ENCODE measurements at regions not wholly inside any gene's neighbourhood (a gene's known extent, or its start where the extent isn't known, plus 50 kb on each side); places are given as distances from the start of the nearest gene placed in this dataset.

DNA sequence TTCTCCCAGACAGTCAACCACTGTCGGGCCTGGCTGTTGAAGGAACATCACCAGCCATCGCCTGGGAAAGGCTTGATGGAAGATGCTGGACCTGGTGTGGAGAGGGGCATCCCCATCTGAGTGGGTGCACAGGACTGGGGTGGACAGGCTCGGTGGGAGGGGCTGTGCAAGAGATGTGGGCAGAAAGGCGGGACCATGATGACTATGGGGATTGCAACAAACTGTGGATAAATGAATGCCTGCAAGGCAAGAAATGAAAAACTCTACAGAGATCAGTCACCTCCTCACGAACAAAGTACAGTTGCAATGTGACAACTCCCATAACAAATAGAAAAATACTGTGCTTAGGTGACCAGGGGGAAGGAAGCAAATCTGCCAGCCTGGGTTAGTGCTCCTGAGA, 171.9 kb upstream of the GPR12 start:
- DNase-seq (ENCODE audit: low spot score): no peak

DNA sequence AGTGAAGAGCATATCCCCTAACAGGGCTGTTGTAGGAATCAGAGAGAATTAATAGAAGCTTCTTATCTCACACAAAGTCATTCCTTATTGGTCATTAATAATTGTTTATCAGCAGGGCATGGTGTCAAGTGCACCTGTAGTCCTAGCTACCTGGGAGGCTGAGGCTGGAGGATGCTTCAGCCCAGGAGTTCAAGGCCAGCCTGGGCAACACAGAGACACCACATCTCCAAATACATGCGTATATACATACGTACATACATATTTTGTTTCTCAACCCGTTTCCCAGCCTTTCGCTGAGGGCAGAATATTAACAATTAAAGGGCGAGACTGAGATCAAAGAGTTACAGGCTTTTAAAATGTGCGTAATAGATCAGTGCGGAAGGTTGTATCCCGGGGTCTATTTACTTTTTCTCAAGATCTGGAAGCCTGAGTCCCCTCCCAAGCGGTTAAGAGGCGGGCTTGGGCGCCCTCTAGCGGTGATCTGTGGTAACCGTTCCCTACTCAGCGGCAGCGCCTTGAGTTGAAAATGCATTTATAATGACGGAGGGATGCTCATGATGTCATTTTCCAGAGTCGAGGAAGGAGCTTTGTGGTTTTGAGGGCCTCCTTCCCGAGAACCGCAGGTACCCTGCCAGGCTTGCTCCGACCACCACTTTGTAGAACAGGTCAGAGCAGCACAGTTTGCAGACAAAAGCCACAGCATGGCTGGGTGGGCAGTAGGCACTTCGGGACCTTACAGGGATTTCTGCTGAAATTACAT, 169.6 kb upstream of the GPR12 start:
- peak; percentile 50 for DNase-seq (ENCODE audit: low spot score)

DNA sequence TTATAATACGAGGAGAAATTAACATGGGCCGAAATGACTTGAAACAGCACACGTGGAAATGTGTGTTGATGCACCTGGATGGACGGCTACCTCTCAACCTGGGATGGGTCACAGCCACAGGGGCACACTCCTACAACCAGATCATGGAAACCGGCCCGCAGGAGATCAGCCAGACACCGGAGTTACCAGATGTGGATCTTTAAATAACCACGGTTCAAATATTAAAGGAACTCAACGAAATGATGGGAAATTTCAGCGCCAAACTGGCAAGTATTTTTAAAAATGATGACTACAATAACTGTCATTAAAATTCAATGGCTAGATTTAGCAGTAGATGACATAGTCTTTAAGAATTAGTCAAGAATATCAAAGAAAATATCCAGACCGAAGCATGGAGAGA, 166.9 kb upstream of the GPR12 start:
- no peak for DNase-seq (ENCODE audit: low spot score)

DNA sequence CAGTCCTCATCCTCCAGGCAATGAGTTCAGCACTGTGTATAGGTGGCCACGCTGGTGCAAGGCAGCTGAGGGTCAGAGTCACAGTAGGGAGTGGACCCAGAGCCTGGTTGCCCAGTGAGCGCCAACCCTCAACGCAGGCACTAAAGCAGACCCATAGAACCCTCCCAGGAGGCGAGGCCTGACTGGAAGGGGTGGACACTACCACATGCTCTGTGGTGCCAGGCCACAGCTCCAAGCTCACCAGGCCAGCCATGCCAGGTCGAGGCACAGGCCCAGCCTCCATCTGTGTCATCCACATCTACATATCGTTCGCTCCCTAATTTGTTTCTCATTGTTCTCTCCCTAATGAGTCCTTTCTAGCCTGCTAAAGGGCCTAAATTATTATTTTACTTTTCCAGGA, 165.8 kb upstream of the GPR12 start:
- DNase-seq (ENCODE audit: low spot score): no peak

DNA sequence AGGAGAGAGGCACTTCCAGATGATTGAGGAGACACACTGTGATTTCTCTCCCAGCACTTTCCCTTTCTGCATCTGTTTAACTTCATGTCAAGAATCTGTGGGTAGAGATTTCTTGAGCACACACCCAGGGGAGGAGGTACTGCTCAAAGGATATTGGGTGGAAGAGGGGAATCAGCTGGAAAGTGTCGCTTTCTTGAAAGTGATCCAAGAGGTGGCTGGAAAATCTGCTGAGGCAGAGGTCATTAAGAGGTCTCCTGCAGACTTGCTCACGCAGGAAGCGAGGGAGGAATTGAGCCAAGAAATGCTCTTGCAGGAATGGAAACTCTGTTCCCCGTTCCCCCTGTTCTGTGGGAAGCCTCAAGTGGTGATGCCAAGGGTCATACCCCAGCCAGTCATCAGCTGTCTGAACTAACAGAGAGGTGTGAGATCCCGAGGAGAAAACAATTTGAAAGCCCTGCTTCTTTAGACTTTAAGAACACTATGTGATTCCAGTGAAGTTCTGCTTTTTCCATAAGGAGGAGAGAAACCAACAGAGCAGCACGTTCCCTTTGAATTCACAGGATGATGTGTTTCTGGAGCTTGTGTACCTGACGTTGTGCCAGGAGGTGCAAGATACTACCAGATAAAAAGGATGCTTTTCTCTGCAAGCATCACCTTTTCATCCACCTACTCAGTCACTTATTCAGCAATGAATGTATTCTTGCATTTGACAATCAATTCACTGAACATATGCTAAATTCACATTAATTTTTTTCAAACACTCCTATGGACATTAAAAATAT, 163.4 kb upstream of the GPR12 start:
- DNase-seq (ENCODE audit: low spot score): no peak

DNA sequence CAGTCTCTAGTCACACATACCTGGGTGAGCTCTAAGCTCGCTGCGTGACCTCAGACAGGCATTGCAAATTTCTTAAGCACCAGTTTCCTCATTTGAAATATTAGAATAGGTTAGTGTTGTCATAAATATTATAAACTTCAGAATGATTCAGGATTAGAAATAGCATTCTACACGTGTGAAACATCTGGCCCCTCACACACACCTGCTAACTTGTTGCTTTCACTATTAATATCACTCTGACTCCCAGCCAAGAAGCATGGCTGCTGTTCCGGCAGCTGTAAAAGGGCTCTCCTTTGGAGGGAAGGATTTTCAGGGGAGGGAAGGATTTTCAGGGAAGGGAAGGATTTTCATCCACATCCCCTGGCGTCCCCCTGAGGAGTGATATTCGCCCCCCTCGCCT, 161.3 kb upstream of the GPR12 start:
- no peak for DNase-seq (ENCODE audit: low spot score)

DNA sequence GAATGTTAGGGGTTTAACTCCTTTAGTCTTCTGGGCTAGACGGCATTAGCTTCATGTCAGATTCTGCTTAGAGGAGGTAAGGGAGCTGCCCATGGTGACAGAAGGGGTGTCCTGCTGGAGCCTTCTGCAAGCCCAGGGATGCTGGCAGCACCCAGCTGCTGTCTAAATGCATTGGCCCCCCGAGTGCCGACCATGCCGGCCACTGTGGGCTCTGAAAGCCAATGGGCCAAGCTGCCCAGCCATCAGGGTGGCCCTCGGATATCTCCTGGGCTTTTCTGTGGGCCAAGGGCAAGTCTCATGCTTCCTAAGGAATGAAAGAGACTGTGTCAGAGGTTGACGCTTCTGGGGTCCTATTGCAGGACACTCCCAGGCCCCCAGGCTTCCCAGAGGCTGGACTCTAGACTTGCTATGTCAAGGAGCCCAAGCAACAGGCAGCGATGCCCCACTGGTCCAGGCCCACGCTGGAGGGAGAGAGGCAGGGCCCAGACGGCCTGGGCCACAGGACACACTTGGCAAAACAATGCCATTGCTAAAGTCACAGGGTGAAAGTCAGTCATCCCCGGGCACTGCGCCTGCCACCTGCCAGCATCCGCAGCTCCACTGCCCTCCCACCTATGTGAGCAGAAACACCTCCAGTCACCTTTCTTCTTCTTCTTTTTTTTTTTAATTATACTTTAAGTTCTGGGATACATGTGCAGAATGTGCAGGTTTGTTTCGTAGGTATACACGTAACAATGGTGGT, 160.2 kb upstream of the GPR12 start:
- no peak for DNase-seq (ENCODE audit: low spot score)

DNA sequence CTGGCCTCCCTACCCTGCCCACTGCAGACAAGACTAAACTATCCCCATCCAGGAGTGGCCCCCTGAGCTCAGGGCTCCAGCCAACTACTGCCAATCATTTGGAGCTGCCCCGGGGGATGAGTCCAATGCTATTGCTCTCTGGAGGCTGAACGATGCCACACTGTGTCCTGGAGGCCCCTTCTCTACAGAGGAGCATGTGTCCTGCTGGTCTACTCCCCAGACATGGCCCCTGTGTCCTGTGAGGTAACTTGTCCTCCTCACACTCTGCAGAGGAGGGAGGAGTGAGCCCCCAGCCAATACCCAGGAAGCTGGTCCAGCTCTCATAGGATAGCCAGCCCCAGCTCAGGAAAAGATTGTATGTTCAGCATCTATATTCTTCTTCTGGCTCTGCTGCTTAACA, 159.1 kb upstream of the GPR12 start:
- DNase-seq (ENCODE audit: low spot score): no peak

DNA sequence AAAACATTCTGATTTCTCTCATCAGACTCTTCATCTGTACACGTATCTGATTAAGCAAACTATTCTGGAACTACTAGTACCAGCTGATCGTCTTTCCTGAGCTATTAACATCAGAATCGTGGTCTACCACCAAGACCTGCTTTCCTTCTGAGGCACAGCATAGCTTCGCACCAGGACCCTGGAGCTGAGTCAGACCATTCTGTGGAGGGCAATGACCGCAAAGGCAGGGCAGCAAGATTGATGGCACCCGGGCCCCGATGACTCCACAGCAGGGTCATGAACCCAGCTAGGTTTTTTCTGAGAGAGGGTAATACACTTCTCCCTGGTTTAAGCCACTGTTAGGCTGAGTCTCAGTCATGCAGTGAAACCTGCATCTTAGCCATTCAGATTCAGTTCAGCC, 158.7 kb upstream of the GPR12 start:
- no peak for DNase-seq (ENCODE audit: low spot score)

DNA sequence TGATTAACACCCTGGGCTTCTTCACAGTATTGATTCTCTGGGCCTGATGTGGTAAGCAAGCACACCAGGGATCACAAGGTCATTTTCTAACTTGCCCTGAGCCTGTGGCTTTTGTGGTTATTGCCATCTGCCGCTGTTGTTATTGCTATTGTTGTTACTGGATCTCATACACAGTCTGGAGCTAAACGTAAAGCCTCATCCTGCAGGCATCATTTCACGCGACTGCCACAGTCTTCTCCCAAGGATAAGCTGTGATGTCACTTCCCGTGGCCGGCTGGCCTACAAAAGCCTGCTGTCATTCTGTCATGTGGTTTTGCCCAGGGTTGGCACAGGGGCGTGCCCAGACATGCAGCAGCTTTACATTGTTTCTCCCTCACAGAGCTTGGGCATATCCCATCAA, 154.0 kb upstream of the GPR12 start:
- DNase-seq (ENCODE audit: low spot score): peak; percentile 20

DNA sequence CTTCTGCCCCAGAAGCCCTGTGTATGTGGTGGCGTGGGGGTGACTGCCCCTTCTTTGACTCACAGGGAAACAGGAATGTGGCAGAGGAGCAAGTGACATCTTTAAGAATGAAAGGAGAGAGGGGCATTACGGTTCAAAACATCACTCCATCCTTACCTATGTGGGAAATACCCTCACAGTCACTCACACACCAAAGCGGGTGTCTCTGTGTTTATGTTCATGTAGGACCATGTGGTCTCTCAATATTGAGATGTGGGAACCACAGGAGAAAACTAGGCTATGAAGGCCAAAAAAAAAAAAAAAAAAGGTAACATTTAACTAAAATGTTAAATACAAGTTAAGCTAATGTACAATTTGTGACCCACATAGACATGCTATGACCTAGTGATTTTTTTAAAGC, 153.6 kb upstream of the GPR12 start:
- DNase-seq (ENCODE audit: low spot score): no peak

DNA sequence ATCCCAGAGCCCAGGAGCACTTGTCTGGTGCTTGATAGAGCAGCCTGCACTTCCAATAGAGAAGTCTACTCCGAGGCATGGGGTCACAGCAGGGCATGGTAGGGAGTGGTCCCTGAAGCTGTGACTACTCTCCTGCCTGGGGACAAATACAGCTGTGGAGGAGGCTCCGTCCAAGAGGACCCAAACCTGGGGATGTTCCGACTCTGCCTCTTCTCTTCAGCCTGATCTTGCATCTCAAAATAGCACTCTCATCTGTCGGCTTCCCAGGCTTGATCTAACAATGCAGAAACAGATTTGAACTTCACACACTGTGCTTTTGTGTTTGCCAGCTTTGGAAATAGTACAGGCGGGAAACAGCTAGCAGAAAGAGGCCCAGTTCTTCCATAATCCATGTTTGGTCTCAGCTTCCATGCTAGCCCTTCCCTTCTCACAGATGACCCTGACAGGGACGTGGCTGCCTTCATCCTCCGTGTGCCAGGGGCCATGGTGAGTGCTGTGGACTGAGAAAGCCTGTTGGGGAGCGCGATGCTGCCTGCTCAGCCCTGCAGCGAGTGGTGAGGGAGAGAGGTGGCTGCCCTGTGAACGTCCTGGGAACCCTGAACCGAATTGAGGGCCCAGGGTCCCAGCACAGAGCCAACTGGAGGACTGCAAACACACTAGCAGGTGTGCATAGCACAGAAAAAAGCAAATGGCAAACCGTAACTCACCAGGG, 150.3 kb upstream of the GPR12 start:
- no peak for DNase-seq (ENCODE audit: low spot score)

DNA sequence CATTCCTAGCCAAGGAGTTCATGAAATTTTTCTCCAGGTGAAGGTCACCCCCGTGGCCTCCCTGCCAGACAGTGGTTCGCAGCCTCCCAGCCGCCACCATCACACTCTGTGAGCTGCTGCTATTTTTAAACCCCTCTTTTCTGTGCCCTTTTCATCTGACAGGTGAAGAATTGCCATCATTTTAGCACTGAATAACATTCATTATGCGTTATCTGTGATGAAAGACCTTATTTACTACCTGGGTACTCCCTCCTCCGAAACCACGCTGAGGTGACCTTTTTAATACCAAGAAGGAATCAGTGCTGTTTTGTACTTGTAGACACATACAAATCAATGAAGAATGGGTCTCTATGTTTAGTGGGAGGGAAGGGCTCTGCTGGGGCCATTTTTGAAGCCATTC, 148.9 kb upstream of the GPR12 start:
- DNase-seq (ENCODE audit: low spot score): no peak

DNA sequence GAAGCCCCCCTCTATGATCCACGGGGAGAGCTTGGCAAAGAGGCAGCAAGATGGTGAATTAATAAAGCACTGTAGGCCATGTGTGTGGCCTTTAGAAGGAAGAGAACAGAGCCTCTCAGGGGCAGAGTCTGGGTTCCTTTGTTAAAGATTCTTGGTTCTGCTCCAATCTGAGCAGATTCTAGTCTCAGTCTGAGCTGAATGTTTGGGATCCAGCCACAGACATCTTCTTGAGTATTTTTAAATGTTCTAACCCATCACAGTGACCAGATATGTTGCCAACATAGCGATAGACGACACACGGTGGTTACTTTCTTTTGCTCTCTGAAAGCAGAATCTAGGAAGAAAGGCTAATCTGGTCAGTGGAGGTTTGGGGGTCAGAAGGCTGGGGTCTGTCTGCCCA, 147.5 kb upstream of the GPR12 start:
- no peak for DNase-seq (ENCODE audit: low spot score)

DNA sequence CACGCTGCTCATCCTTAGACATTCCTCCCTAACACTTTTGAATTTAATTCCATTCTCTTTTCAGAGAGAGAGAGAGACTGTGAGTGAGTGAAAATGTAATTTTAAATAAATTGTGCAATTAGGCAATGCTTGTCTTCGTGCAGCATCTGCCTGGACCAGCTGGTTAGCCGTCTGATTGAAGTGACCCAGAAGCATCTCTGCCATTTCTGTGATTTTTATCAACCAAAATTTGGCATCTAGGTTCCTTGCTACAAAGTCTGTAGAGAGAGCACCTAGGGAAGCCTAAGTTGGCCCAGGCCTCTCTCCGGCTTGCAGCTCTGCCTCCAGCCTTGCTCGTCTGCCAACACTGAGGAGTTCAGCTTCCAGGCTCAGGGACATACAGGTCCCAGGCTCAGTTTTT, 138.6 kb upstream of the GPR12 start:
- DNase-seq (ENCODE audit: low spot score): no peak

DNA sequence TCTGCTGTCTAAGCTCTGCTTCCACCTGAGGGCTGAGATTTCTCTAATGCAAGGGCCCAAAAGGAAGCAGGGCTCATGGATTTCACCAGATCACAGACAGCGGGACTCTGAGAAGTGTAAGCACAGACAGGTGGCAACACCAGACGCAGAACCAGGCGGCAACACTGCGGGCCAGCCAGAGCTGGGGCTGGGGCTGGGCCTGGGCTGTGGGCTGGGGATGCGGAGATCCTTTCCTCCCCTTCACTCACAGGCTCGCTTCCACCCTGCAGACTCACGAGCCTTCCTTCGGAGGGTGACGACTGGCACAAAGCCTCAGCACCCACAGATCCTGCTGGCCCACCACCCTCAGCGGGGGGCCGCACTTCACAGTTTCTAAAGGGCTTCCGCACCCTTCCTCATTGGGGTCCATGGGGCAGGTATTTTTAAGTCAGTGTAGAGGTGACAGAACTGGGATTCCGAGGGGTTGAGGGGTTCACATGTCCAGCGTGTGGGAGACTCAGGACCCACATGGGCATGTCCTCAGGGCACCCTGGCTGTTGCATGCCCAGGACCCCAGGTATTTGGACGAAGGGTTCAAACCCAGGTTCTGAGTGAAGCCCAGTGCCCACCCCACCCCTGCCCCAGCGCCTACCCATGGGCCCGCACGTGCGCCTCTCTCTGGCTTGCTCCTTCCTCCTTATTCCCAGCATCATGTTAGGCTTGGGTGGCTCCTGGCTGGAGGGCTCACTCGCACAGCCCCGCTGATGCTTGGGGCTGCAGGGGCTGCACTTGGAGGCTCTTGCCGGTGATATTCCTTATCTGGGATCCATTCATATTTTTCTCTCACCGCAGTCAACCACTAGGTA, 137.3 kb upstream of the GPR12 start:
- DNase-seq (ENCODE audit: low spot score): no peak

DNA sequence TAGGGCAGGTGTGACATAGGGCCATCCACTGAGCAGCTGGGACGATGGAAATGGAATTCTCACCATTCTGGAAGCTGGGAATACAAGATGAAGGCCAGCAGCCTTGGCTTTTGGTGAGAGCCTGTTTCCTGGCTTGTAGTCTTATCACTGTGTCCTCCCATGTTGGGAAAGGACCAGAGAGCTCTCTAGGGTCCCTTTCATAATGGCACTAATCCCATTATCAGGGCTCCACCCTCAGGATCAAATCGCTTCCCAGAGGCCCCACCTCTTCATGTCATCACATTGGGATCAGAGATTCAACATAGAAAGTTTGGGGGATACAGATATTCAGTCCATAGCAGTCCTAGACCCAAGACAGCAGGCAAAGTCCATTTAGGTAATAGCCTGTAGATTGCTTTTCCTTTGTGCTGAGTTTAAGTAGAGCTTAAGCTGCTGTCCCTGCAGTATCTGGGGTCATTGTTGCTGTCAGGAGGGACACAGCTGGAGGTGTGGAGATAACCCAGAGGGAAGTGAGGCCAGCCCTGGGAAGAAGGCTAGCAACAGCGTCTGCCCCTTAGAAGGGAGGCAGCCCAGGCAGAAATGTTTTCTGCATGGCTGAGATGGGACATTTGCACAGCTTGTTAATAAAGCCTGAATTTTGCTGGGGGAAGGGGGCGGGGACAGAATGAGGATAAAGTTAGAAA, 136.5 kb upstream of the GPR12 start:
- no peak for DNase-seq (ENCODE audit: low spot score)

DNA sequence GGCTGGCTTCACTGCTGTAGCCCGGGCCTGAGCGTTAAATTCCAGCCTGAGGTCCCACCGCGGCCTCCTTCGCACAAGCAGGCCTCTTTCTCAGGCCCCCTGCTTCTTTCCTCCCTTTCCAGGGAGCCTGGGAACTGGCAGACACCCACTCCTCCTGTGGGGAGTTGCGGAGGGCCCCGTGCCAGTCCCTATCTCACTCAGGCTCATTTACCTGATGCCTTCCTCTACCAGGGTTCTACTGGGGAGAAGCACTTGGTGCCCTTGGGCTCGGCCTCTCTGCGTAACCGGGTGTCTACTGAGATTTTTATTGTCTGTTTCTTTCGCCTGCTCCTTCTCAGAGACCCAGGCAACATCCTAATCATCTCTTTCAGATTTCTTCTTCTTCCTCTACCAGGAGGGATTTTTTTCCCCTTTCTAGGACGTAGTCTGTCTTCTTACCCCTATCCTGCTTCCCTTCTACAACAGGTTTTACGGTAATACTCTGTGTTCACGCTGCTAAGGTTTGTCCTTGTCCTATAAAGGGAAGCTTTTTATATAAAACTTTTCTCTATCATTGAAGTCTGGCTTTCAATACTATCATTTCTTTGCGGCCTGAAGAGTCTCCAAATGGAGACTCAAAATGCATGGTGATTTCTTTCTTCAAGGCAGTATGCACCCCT, 135.4 kb upstream of the GPR12 start:
- no peak for DNase-seq (ENCODE audit: low spot score)

DNA sequence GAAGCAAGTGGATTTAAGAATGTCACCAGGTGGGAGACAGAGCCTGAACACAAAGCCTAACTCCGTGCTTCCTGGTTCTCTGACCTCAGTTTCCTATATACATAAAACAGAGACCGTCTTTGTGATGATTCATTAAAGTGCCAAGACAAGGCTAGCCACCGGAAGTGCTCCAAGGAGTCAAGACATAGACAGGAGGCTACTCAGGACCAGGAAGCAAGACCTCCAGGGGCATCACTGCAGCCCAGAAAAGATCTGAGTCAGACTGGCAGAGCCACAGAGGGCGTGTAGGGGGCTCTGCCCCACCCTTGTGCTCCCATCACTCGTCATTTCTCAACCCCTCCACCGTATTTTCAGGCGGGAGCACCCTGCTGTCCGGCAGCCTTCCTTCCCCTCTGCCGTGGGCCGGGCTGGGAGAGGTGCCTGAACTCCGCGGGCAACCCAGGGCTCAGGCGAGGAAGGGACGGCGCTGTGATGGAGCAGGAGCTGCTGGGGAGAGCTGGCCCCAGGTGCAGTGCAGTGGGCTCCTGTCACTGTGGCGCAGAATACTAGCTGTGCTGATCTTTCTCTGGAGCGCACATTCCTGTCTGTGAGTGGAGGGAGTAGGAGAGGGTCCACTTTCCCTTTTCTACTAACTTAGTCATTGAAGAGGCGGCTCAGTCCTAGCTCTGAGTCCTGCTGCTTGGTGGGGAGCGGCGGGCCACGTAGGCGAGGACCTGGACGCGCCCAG, 134.7 kb upstream of the GPR12 start:
- no peak for DNase-seq (ENCODE audit: low spot score)

DNA sequence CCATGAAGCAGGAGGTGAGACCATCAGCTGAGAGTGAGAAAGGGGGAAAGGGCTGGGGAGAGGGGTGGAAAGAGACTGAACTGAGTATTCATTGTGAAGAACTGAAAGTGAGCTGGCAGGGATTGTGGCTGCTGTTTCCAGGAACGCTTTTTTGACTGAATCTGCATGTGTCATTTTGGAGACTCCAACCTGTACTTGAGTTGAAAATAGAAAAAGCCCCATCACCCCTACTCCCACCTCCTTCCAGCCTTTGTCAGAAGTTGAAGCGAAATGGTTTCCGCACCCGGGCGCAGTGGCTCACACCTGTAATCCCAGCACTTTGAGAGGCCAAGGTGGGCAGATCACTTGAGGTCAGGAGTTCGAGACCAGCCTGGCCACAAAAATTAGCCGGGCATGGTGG, 128.0 kb upstream of the GPR12 start:
- DNase-seq (ENCODE audit: low spot score): no peak
